ENCODE measurements at regions not wholly inside any gene's neighbourhood (a gene's known extent, or its start where the extent isn't known, plus 50 kb on each side); places are given as distances from the start of the nearest gene placed in this dataset.

GRCh38 chr22:22401381-22401780 lies 107.2 kb downstream of the ZNF280B start:
- DNase-seq (ENCODE audit: low read depth): no peak
- no peak for TF ChIP-seq CTCF (conservative IDR thresholded peaks at IDR 0.05; ENCODE audit: control insufficient read depth, insufficient read depth, low read depth, low read length)

GRCh38 chr22:22403306-22403705 lies 105.2 kb downstream of the ZNF280B start:
- no peak overlapping the region for H3K4me3 ChIP-seq (ENCODE audit: control insufficient read depth, low read depth, low read length)
- TF ChIP-seq CTCF (conservative IDR thresholded peaks at IDR 0.05; ENCODE audit: control insufficient read depth, insufficient read depth, low read depth, low read length): no peak
- no peak for DNase-seq (ENCODE audit: low read depth)

More at GRCh38 chr22:22401381-22401780, 107.2 kb downstream of the ZNF280B start:
- H3K4me3 ChIP-seq (ENCODE audit: control insufficient read depth, low read depth, low read length): no peak overlapping the region

- DNase-seq (ENCODE audit: low read depth): no peak
- TF ChIP-seq CTCF (conservative IDR thresholded peaks at IDR 0.05; ENCODE audit: control insufficient read depth, insufficient read depth, low read depth, low read length): no peak
- H3K4me3 ChIP-seq (ENCODE audit: control insufficient read depth, low read depth, low read length): no peak overlapping the region
Measured at GRCh38 chr22:22403771-22404170, 104.8 kb downstream of the ZNF280B start.

GRCh38 chr22:22404598-22405284 lies 103.8 kb downstream of the ZNF280B start:
- no peak for TF ChIP-seq CTCF (conservative IDR thresholded peaks at IDR 0.05; ENCODE audit: control insufficient read depth, insufficient read depth, low read depth, low read length)
- DNase-seq (ENCODE audit: low read depth): no peak
- H3K4me3 ChIP-seq (ENCODE audit: control insufficient read depth, low read depth, low read length): no peak overlapping the region

- no peak for TF ChIP-seq CTCF (conservative IDR thresholded peaks at IDR 0.05; ENCODE audit: control insufficient read depth, insufficient read depth, low read depth, low read length)
- no peak for DNase-seq (ENCODE audit: low read depth)
Measured at GRCh38 chr22:22406445-22407027, 102.0 kb downstream of the ZNF280B start.

GRCh38 chr22:22407061-22407460 lies 101.5 kb downstream of the ZNF280B start:
- no peak for TF ChIP-seq CTCF (conservative IDR thresholded peaks at IDR 0.05; ENCODE audit: control insufficient read depth, insufficient read depth, low read depth, low read length)
- no peak overlapping the region for H3K4me3 ChIP-seq (ENCODE audit: control insufficient read depth, low read depth, low read length)
- DNase-seq (ENCODE audit: low read depth): no peak

More at GRCh38 chr22:22406445-22407027, 102.0 kb downstream of the ZNF280B start:
- H3K4me3 ChIP-seq (ENCODE audit: control insufficient read depth, low read depth, low read length): no peak overlapping the region

All from fibroblast of mammary gland (primary cell).